Gastrocnemius medialis (tissue), 4 donors: ENCODE measurements at regions not wholly inside any gene's neighbourhood (a gene's known extent, or its start where the extent isn't known, plus 50 kb on each side); places are given as distances from the start of the nearest gene placed in this dataset.

Source experiments
- ATAC-seq, 2 donors: fragments of 150-250 bp; one replicate each; pipeline ENCODE4 v1.9.1; 2016
- DNase-seq, 2 donors: peaks; one replicate each; pipeline ENCODE4 v3.0.0-alpha.2; 2019
- H3K27ac ChIP-seq, 4 donors: fragments of 200-600 bp; sonication (generic); 1 replicate in 1 of 4; 2 replicates in 3 of 4; pipeline ENCODE4 v1.5.1; 2016 to 2018; ENCODE audit warnings: mild to moderate bottlenecking in 2 of 4, moderate library complexity in 1 of 4
- H3K27me3 ChIP-seq, 3 donors: fragments of 200-600 bp; sonication (generic) in 2 of 3; 1 replicate in 1 of 3; 2 replicates in 2 of 3; pipeline versions ENCODE4 v1.5.1 to v1.6.0; 2016 to 2019; ENCODE audit warnings: mild to moderate bottlenecking in 1 of 3, moderate library complexity in 1 of 3
- H3K36me3 ChIP-seq, 2 donors: fragments of 200-600 bp; sonication (generic) in 1 of 2; one replicate each; pipeline ENCODE4 v1.5.1; 2017 to 2018
- H3K4me1 ChIP-seq, 2 donors: fragments of 200-600 bp; sonication (generic) in 1 of 2; one replicate each; pipeline ENCODE4 v1.5.1; 2016 to 2017; ENCODE audit warnings: mild to moderate bottlenecking in 2 of 2
- H3K4me3 ChIP-seq, 4 donors: fragments of 200-600 bp; sonication (generic) in 3 of 4; 1 replicate in 1 of 4; 2 replicates in 3 of 4; pipeline ENCODE4 v1.5.1; 2016 to 2019; ENCODE audit warnings: mild to moderate bottlenecking in 2 of 4
- H3K9me3 ChIP-seq, 3 donors: fragments of 200-600 bp; sonication (generic) in 2 of 3; 1 replicate in 1 of 3; 2 replicates in 2 of 3; pipeline ENCODE4 v1.5.1; 2016 to 2019
- POLR2A ChIP-seq, 2 donors: fragments of 450-650 bp; IDR thresholded peaks; one replicate each; pipeline ENCODE4 v1.6.1; 2017; ENCODE audit warnings: antibody characterized with exemption in 2 of 2, mild to moderate bottlenecking in 2 of 2, moderate library complexity in 2 of 2
- in situ Hi-C, 4 donors: fragments of 200-750 bp; cut with MboI; loops; one replicate each; pipeline versions ENCODE4 v1.15.0 to v1.8.0; 2017; ENCODE audit warnings: low sequenced_read_pairs in 4 of 4
- intact Hi-C: fragments of 100-400 bp; cut with DNase I; formaldehyde crosslinking; loops from one replicate; pipeline ENCODE4 v1.15.1; 2023; ENCODE audit warnings: low total_unique reads
- TF ChIP-seq, protein P1 (sequence below), 5 experiments: fragments of 450-650 bp in 3 of 5; fragments of 200-600 bp in 2 of 5; sonication (generic) in 2 of 5; IDR thresholded peaks in 4 of 5; conservative IDR thresholded peaks in 1 of 5; 1 replicate in 4 of 5; 2 replicates in 1 of 5; pipeline ENCODE4 v1.5.1; 2016 to 2019; ENCODE audit warnings: antibody characterized with exemption in 5 of 5, mild to moderate bottlenecking in 3 of 5, moderate library complexity in 3 of 5

DNA sequence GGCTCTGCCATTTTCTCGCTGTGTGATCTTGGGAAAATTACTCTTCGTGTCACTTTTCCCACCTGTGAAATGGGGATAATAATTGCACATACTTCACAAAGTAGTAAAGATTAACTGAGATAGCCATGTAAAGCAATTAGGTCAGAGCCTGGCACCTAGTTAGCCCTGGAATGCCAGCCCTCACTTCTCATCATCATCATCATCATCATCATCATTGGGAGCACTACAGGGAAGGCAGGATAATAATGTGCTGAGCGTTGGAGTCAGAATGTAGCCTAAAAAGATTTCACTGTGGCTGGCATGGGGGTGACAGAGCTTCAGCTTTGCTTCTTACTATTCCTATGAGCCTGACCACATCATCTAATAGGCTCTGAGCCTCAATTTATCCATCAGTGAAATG, 362.6 kb downstream of the TOX3 start:
- Histone ChIP-seq H3K9me3 (no peaks in the 10 kb centered on the region), H3K4me3 (no peak overlapping the region), H3K27me3 (no peaks in the 10 kb centered on the region), H3K27ac (no peak overlapping the region), H3K36me3 (no peaks in the 10 kb centered on the region), H3K4me1 (no peaks in the 10 kb centered on the region)
- in situ Hi-C loops: loop anchor here in 1 of 4 donors (10.0 to 25.0 kb wide), 2 partner anchors 728 to 840 kb away; no protein-coding TSS in a partner anchor
- no peak for DNase-seq
- TF ChIP-seq, protein P1, sequence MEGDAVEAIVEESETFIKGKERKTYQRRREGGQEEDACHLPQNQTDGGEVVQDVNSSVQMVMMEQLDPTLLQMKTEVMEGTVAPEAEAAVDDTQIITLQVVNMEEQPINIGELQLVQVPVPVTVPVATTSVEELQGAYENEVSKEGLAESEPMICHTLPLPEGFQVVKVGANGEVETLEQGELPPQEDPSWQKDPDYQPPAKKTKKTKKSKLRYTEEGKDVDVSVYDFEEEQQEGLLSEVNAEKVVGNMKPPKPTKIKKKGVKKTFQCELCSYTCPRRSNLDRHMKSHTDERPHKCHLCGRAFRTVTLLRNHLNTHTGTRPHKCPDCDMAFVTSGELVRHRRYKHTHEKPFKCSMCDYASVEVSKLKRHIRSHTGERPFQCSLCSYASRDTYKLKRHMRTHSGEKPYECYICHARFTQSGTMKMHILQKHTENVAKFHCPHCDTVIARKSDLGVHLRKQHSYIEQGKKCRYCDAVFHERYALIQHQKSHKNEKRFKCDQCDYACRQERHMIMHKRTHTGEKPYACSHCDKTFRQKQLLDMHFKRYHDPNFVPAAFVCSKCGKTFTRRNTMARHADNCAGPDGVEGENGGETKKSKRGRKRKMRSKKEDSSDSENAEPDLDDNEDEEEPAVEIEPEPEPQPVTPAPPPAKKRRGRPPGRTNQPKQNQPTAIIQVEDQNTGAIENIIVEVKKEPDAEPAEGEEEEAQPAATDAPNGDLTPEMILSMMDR (IDR thresholded peaks at IDR 0.05 in 4 of 5, conservative IDR thresholded peaks at IDR 0.05 in 1 of 5): no peak
- TF ChIP-seq POLR2A (IDR thresholded peaks at IDR 0.05): no peak
- ATAC-seq: no peak
- intact Hi-C loops: no loop called here

DNA sequence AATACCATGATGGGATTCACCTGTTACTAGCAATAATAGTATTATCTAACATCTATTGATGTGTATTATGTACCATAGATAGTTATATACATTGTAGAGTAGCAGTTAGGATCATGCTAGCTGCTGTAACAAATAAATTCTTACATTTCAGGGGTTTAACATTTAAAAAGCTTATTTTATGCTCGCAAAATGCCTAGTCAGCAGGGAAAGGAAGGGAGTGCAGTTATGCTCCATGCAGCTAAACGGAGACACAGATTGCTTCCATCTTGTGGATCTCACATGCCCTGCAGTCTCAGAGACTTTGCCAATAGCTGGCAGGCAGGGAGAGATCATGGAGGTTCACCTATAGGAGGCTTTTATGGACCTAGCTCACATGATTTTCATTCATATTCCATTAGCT, 364.1 kb downstream of the TOX3 start:
- ATAC-seq (no peak), DNase-seq (no peak)
- Histone ChIP-seq H3K36me3 (no peaks in the 10 kb centered on the region), H3K9me3 (no peaks in the 10 kb centered on the region), H3K4me1 (no peaks in the 10 kb centered on the region), H3K4me3 (no peak overlapping the region), H3K27me3 (no peaks in the 10 kb centered on the region), H3K27ac (no peak overlapping the region)
- in situ Hi-C loops: loop anchor here in 1 of 4 donors (10.0 to 25.0 kb wide), 2 partner anchors 729 to 842 kb away; no protein-coding TSS in a partner anchor
- TF ChIP-seq, protein P1 (IDR thresholded peaks at IDR 0.05 in 4 of 5, conservative IDR thresholded peaks at IDR 0.05 in 1 of 5): no peak
- no peak for TF ChIP-seq POLR2A (IDR thresholded peaks at IDR 0.05)
- intact Hi-C loops: no loop called here

DNA sequence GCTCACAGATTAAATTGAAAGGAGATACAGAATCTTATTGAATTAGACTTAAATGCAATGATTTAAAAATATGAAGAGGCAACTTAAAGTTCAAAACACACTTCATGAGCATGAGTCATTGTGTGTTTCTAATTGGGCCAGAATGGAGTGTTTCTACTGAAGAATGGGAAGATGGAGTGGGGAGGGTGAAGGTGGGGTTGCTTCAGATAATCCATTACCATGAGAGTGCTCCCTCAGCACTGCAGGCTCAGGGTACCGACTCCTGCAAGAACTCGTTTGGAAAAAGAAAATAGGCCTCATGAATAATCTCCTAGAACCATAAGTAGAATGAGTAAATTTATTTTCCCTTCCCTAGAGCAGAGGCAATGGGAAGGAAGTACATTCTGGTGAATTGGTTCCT, 372.8 kb downstream of the TOX3 start:
- Histone ChIP-seq H3K4me3 (no peak overlapping the region), H3K36me3 (no peaks in the 10 kb centered on the region), H3K4me1 (no peaks in the 10 kb centered on the region), H3K9me3 (no peaks in the 10 kb centered on the region), H3K27me3 (no peaks in the 10 kb centered on the region), H3K27ac (no peak overlapping the region)
- ATAC-seq (no peak), DNase-seq (no peak)
- TF ChIP-seq, protein P1 (IDR thresholded peaks at IDR 0.05 in 4 of 5, conservative IDR thresholded peaks at IDR 0.05 in 1 of 5): no peak
- TF ChIP-seq POLR2A (IDR thresholded peaks at IDR 0.05): no peak
- in situ Hi-C loops: no loop called here
- intact Hi-C loops: no loop called here

DNA sequence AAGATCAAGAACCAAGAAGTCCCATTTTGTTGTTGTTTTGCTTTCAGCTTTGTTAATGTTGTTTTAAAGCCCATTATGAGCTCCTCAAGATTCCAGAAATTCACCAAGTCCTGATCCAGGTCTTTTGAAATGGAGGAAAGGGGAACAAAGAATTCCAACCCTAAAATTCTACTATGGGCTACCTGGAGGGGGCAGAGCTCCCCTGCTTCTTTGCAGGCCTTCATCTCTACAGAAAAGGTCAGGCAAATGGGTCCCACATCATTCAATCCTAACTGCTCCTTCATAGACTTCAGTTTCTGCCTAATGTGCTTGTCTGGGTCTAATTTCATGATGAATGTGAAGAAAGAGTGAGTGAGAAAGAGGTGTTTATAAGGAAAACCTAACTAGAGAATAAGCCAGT, 375.5 kb downstream of the TOX3 start:
- TF ChIP-seq POLR2A (IDR thresholded peaks at IDR 0.05): no peak
- TF ChIP-seq, protein P1 (IDR thresholded peaks at IDR 0.05 in 4 of 5, conservative IDR thresholded peaks at IDR 0.05 in 1 of 5): no peak
- H3K4me1 ChIP-seq: no peaks in the 10 kb centered on the region
- H3K27me3 ChIP-seq: no peaks in the 10 kb centered on the region
- H3K36me3 ChIP-seq: no peaks in the 10 kb centered on the region
- no peaks in the 10 kb centered on the region for H3K9me3 ChIP-seq
- ATAC-seq: no peak
- intact Hi-C loops (no loop called here), in situ Hi-C loops (no loop called here)
- H3K27ac ChIP-seq: no peak overlapping the region
- no peak for DNase-seq
- H3K4me3 ChIP-seq: no peak overlapping the region

DNA sequence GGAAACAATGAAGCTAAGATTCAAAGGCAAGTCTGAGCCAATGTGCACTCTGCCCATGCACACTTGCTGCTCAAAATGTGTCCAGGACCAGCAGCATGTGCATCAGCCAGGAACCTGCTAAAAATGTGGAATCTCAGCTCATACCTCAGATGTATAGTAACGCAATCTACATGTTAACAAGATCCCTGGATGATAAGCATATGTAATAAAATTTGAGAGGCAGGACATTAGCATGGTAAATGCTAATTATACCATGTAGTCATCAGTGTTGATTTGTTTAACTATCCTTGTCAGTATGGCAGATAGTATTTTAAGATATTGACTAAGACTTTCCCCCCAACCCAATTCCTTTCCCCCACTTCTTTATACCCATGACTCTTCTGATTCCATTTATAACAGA, 379.6 kb downstream of the TOX3 start:
- Histone ChIP-seq H3K36me3 (no peaks in the 10 kb centered on the region), H3K4me1 (no peaks in the 10 kb centered on the region), H3K27me3 (no peaks in the 10 kb centered on the region), H3K4me3 (no peak overlapping the region), H3K9me3 (no peaks in the 10 kb centered on the region), H3K27ac (no peak overlapping the region)
- TF ChIP-seq, protein P1 (IDR thresholded peaks at IDR 0.05 in 4 of 5, conservative IDR thresholded peaks at IDR 0.05 in 1 of 5): no peak
- no peak for ATAC-seq
- DNase-seq: no peak
- in situ Hi-C loops (no loop called here), intact Hi-C loops (no loop called here)
